ENCODE measurements at regions not wholly inside any gene's neighbourhood (a gene's known extent, or its start where the extent isn't known, plus 50 kb on each side); places are given as distances from the start of the nearest gene placed in this dataset.

- TF ChIP-seq CTCF (conservative IDR thresholded peaks at IDR 0.05; ENCODE audit: low read length) (no peak), EZH2phosphoT487 (IDR thresholded peaks at IDR 0.05; ENCODE audit: borderline replicate concordance, low read depth, low read length) (no peak)
These were observed 275.9 kb upstream of the PLPP4 start for GRCh38 chr10:120181154-120181553.
